Upper lobe of left lung (tissue), 6 donors: ENCODE measurements at regions not wholly inside any gene's neighbourhood (a gene's known extent, or its start where the extent isn't known, plus 50 kb on each side); places are given as distances from the start of the nearest gene placed in this dataset.

ENCODE experiments used
- ATAC-seq, 2 donors: fragments of 200-7000 bp; cut with Tn5 transposase; one replicate each; pipeline ENCODE4 v1.9.1; 2022; ENCODE audit warnings: mild to moderate bottlenecking in 2 of 2, moderate library complexity in 2 of 2; ENCODE audit not compliant: low FRiP score in 2 of 2
- DNase-seq, 2 donors: peaks; one replicate each; pipeline ENCODE4 v3.0.0-alpha.2; 2019 to 2020
- H3K27ac ChIP-seq, 4 donors: fragments of 200-600 bp; sonication (generic); one replicate each; pipeline ENCODE4 v1.5.1; 2016 to 2019
- H3K27me3 ChIP-seq, 4 donors: fragments of 200-600 bp; sonication (generic); one replicate each; pipeline ENCODE4 v1.5.1; 2017 to 2019
- H3K36me3 ChIP-seq, 4 donors: fragments of 200-600 bp; sonication (generic); one replicate each; pipeline ENCODE4 v1.5.1; 2016 to 2019
- H3K4me1 ChIP-seq, 4 donors: fragments of 200-600 bp; sonication (generic); one replicate each; pipeline ENCODE4 v1.5.1; 2018 to 2019
- H3K4me3 ChIP-seq, 4 donors: fragments of 200-600 bp; sonication (generic); one replicate each; pipeline ENCODE4 v1.5.1; 2017 to 2019; ENCODE audit warnings: mild to moderate bottlenecking in 2 of 4, moderate library complexity in 1 of 4
- H3K9me3 ChIP-seq, 4 donors: fragments of 200-600 bp; sonication (generic); one replicate each; pipeline ENCODE4 v1.5.1; 2018 to 2019
- CTCF ChIP-seq, 6 experiments: fragments of 450-650 bp in 4 of 6; fragments of 200-600 bp in 2 of 6; sonication (generic) in 2 of 6; IDR thresholded peaks; one replicate each; pipeline ENCODE4 v1.5.1; 2016 to 2019; ENCODE audit warnings: antibody characterized with exemption in 6 of 6
- EP300 ChIP-seq, 4 donors: sonication (generic); formaldehyde crosslinking; IDR thresholded peaks; one replicate each; pipeline ENCODE4 v1.5.1; 2017; ENCODE audit warnings: antibody characterized with exemption in 4 of 4, control low read depth in 2 of 4
- POLR2A ChIP-seq, 4 donors: fragments of 450-650 bp; IDR thresholded peaks; one replicate each; pipeline ENCODE4 v1.5.1; 2016 to 2017; ENCODE audit warnings: antibody characterized with exemption in 4 of 4, mild to moderate bottlenecking in 2 of 4
- POLR2AphosphoS5 ChIP-seq, 2 donors: sonication (generic); formaldehyde crosslinking; IDR thresholded peaks; one replicate each; pipeline ENCODE4 v1.5.1; 2017; ENCODE audit warnings: antibody characterized with exemption in 2 of 2
- WGBS, 2 donors: methylation state at CpG; one replicate each; pipeline ENCODE4 v1.1.5; 2017 to 2018; 5-methylcytosine and 5-hydroxymethylcytosine counted together
- donor health status: DM: no; HTN: no; CAD: no; lungs with moderate emphysema.
- donor health status: DM: no; HTN: yes; CAD: no; lungs with severe emphysema.

- WGBS, 2 donors: 63 to 68% methylated on average over 5 of the region's 5 CpGs
- no peak for TF ChIP-seq EP300 (IDR thresholded peaks at IDR 0.05)
- no peak for TF ChIP-seq CTCF (IDR thresholded peaks at IDR 0.05)
- no peak for TF ChIP-seq POLR2A (IDR thresholded peaks at IDR 0.05)
- no peak for TF ChIP-seq POLR2AphosphoS5 (IDR thresholded peaks at IDR 0.05)
Measured at GRCh38 chr7:46003896-46004875, 83.1 kb upstream of the IGFBP3 start.

GRCh38 chr7:46003161-46003560, 82.1 kb upstream of the IGFBP3 start:
- Histone ChIP-seq H3K4me1 (peaks cover 0 to 2% (median 0%) of the 10 kb centered on the region in 4 donors), H3K4me3 (no peak overlapping the region), H3K27me3 (no peaks in the 10 kb centered on the region), H3K27ac (no peak overlapping the region), H3K9me3 (no peaks in the 10 kb centered on the region), H3K36me3 (no peaks in the 10 kb centered on the region)
- DNase-seq: no peak
- TF ChIP-seq CTCF (IDR thresholded peaks at IDR 0.05): no peak
- no peak for TF ChIP-seq POLR2AphosphoS5 (IDR thresholded peaks at IDR 0.05)
- TF ChIP-seq EP300 (IDR thresholded peaks at IDR 0.05): no peak
- TF ChIP-seq POLR2A (IDR thresholded peaks at IDR 0.05): no peak
- 75 to 87% methylated on average over 2 of the region's 2 CpGs for WGBS, 2 donors
- no peak for ATAC-seq

More at GRCh38 chr7:46003896-46004875, 83.1 kb upstream of the IGFBP3 start:
- H3K36me3 ChIP-seq: no peaks in the 10 kb centered on the region
- DNase-seq: no peak
- H3K4me1 ChIP-seq: peaks cover 0 to 2% (median 0%) of the 10 kb centered on the region in 4 donors
- H3K27ac ChIP-seq: no peak overlapping the region
- H3K27me3 ChIP-seq: no peaks in the 10 kb centered on the region
- H3K9me3 ChIP-seq: no peaks in the 10 kb centered on the region
- no peak for ATAC-seq
- no peak overlapping the region for H3K4me3 ChIP-seq

- Histone ChIP-seq H3K27ac (no peak overlapping the region), H3K4me1 (no peaks in the 10 kb centered on the region), H3K36me3 (no peaks in the 10 kb centered on the region), H3K4me3 (no peak overlapping the region), H3K9me3 (peaks cover 5 to 10% (median 7%) of the 10 kb centered on the region in 4 donors), H3K27me3 (no peaks in the 10 kb centered on the region)
- TF ChIP-seq POLR2A (IDR thresholded peaks at IDR 0.05) (no peak), CTCF (IDR thresholded peaks at IDR 0.05) (no peak), EP300 (IDR thresholded peaks at IDR 0.05) (no peak), POLR2AphosphoS5 (IDR thresholded peaks at IDR 0.05) (no peak)
- 92 to 96% methylated on average over 7 of the region's 7 CpGs for WGBS, 2 donors
- DNase-seq (no peak), ATAC-seq (no peak)
Measured at GRCh38 chr7:46000513-46000912, 79.4 kb upstream of the IGFBP3 start.

GRCh38 chr7:45999541-45999940, 78.5 kb upstream of the IGFBP3 start:
- Histone ChIP-seq H3K4me1 (no peaks in the 10 kb centered on the region), H3K27me3 (no peaks in the 10 kb centered on the region), H3K27ac (no peak overlapping the region), H3K36me3 (no peaks in the 10 kb centered on the region), H3K4me3 (no peak overlapping the region), H3K9me3 (peaks cover 5 to 14% (median 9%) of the 10 kb centered on the region in 4 donors)
- no peak for DNase-seq
- WGBS, 2 donors: 86 to 94% methylated on average over 1 of the region's 1 CpG
- TF ChIP-seq CTCF (IDR thresholded peaks at IDR 0.05) (no peak), POLR2AphosphoS5 (IDR thresholded peaks at IDR 0.05) (no peak), POLR2A (IDR thresholded peaks at IDR 0.05) (no peak), EP300 (IDR thresholded peaks at IDR 0.05) (no peak)
- no peak for ATAC-seq
